GM23338 (cell line): ENCODE measurements at regions not wholly inside any gene's neighbourhood (a gene's known extent, or its start where the extent isn't known, plus 50 kb on each side); places are given as distances from the start of the nearest gene placed in this dataset.

ENCODE experiments used
- CREB1 ChIP-seq: fragments of 250-450 bp; sonication (Bioruptor Pico); IDR thresholded peaks from 2 replicates; pipeline ENCODE4 v1.5.0; 2020; ENCODE audit warnings: low read depth, mild to moderate bottlenecking, moderate library complexity
- TF ChIP-seq, protein P1 (sequence below), 2 experiments: fragments of 200-600 bp in 1 of 2; sonication (generic) in 1 of 2; conservative IDR thresholded peaks; 2 replicates each; pipeline versions ENCODE4 v1.5.1 to v1.6.1; 2016 to 2017; ENCODE audit warnings: antibody characterized with exemption in 2 of 2, low read depth in 2 of 2, mild to moderate bottlenecking in 2 of 2, moderate library complexity in 1 of 2
- TF ChIP-seq, protein P2 (sequence below): IDR thresholded peaks from one replicate; pipeline ENCODE4 v1.6.1; 2018; ENCODE audit warnings: antibody characterized with exemption; ENCODE audit not compliant: unreplicated experiment

DNA sequence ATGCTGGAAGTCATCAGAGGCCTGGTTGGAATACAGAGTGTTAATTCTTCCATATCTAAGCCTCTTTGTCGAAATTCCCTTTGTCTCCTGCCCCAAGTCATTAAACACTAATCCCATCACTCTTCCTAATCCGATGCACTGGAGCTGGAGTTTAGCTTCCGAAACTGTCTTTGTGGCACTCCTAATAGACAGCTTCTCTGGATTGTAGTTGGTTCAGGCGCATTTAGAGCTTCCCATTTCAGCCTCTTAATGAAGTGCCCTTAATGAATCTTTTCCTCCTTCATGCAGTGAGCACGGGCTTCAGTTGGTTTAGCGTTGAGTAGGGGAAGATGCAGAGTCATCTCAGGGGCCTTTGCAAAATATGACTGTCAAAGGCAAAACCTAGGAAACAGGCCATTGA lies 72.2 kb upstream of the MEIS1 start:
- TF ChIP-seq, protein P1, sequence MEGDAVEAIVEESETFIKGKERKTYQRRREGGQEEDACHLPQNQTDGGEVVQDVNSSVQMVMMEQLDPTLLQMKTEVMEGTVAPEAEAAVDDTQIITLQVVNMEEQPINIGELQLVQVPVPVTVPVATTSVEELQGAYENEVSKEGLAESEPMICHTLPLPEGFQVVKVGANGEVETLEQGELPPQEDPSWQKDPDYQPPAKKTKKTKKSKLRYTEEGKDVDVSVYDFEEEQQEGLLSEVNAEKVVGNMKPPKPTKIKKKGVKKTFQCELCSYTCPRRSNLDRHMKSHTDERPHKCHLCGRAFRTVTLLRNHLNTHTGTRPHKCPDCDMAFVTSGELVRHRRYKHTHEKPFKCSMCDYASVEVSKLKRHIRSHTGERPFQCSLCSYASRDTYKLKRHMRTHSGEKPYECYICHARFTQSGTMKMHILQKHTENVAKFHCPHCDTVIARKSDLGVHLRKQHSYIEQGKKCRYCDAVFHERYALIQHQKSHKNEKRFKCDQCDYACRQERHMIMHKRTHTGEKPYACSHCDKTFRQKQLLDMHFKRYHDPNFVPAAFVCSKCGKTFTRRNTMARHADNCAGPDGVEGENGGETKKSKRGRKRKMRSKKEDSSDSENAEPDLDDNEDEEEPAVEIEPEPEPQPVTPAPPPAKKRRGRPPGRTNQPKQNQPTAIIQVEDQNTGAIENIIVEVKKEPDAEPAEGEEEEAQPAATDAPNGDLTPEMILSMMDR (conservative IDR thresholded peaks at IDR 0.05; ENCODE audit: low read depth in 2 of 2), result no peak
- TF ChIP-seq, protein P2, sequence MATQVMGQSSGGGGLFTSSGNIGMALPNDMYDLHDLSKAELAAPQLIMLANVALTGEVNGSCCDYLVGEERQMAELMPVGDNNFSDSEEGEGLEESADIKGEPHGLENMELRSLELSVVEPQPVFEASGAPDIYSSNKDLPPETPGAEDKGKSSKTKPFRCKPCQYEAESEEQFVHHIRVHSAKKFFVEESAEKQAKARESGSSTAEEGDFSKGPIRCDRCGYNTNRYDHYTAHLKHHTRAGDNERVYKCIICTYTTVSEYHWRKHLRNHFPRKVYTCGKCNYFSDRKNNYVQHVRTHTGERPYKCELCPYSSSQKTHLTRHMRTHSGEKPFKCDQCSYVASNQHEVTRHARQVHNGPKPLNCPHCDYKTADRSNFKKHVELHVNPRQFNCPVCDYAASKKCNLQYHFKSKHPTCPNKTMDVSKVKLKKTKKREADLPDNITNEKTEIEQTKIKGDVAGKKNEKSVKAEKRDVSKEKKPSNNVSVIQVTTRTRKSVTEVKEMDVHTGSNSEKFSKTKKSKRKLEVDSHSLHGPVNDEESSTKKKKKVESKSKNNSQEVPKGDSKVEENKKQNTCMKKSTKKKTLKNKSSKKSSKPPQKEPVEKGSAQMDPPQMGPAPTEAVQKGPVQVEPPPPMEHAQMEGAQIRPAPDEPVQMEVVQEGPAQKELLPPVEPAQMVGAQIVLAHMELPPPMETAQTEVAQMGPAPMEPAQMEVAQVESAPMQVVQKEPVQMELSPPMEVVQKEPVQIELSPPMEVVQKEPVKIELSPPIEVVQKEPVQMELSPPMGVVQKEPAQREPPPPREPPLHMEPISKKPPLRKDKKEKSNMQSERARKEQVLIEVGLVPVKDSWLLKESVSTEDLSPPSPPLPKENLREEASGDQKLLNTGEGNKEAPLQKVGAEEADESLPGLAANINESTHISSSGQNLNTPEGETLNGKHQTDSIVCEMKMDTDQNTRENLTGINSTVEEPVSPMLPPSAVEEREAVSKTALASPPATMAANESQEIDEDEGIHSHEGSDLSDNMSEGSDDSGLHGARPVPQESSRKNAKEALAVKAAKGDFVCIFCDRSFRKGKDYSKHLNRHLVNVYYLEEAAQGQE, result no peak
- no peak for TF ChIP-seq CREB1
